ENCODE measurements at regions not wholly inside any gene's neighbourhood (a gene's known extent, or its start where the extent isn't known, plus 50 kb on each side); places are given as distances from the start of the nearest gene placed in this dataset.
"Not testable (repeated sequence)": the region's sequence is repeated elsewhere in the genome, so short reads cannot be mapped to it uniquely, and the experiment has no call there.

DNA sequence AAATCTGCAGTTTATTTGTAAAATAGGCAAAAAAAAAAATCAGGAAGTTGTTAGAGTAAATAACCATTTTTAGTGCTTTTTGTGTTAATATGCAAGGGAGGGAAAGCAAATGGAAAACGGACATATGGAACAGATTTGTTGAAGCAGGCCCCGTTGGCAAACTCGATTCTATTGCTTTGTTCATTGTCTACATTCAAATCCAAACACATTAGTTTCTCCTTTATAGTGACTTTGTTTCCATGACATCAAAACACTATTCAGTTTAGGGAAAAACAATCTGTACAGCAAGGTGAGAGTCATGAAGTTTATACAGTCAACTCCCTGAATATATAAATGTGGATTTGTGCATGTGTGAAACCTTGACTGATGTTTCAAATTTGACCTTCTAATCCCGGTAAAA is 142.2 kb downstream of the FAM47A start:
- peak; percentile 32 for DNase-seq

DNA sequence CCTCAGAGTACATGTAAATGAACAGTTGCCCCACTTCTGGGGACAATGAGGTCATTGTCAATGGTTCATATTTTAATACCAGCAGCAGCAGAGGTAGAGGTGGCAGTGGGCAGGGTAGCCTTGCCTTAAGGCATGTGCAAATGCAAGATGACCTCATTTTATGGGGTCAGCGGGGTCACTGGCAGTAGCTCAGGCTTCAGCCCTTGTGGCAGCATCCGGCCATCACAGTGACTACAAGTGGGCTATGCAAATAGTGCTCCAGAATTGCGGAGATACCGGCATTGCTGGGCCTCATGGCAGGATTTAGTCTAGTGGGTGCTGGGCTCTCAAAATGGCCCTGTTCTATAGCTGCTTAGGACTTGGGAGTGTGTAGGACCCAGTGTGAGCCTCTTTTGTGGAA is 144.7 kb downstream of the FAM47A start:
- DNase-seq = no peak

DNA sequence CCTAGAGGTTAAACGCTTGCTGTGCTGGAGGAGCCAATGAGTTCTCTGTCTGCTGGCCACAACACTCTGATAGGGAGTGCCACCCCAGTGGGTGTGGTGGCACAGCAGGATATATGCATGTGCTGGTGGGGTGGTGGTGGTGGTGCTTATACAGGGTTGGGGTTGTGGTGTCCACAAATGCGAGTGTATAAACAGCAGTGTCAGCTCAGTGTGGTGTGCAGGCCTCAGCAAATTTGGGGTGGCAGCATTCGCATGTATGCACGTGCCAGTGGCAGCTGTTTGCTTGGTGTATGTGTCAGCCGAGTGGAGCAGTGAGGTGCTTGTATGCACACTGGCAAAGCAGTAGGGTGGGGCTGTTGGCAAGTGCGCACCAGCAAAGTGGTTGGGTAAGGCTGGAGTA is 157.4 kb downstream of the FAM47A start:
- DNase-seq = no peak

DNA sequence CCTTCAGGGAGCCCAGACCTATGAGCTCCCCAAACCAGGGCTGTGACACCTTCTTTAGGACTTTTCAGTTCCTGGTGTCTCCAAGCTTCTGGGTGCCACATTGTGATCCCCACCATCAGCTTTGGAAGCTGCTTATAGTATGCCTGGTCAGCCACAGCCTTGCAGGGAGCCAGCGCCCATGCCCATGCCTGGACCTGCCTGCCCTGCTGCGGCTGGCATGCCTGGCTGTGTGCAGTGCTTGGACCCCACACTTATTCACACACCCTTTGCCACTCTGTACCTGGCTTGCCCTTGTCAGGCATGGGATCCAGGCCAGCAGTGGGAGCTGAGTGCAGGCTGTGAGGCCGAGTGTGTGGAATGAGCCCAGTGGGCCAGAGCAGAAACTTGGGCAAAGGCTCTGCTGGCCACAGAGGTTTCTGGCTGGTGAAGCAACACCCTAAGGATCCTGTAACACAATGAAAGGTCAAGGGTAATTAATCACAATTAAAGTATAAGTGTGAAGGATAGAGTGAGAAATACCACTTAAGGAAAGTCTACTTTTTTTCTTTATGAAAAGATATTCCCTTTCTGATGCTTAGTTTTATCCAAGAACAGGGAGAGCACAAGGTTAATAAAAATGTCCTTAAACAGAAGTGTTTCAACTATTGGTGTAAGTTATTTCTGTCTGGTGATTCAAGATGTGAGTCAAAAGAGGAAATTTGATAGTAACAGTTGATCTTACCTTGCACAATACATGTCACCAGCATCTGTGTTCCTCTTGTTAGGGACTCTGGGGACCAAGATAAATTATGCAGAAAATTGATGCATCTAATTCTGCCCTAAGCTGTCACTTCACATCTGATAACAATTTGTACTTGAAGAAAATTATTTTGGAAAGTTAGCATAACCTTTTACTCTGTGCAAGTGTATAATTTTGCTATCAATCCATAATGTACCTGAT is 161.8 kb downstream of the FAM47A start:
- DNase-seq = peak; percentile 82

DNA sequence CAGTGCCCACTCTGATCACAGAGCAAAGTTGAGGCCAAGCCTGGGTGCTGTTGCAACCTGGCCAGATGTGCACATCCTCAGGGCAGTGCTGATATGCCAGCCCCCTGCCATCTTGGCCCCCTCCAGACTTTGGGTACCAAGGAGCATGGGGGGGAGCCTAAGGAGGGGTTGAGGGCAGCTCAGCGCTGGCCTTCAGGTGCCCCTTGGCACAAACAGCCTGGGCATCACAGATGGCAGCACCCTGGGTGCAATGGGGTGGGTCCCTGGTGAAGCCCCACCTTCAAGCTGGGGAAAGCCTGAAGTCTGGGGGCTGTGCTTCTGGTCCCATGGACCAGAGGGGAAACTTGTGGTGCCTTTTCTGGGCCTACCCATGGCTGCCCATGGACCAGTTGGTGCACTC is 163.0 kb downstream of the FAM47A start:
- no peak for DNase-seq

DNA sequence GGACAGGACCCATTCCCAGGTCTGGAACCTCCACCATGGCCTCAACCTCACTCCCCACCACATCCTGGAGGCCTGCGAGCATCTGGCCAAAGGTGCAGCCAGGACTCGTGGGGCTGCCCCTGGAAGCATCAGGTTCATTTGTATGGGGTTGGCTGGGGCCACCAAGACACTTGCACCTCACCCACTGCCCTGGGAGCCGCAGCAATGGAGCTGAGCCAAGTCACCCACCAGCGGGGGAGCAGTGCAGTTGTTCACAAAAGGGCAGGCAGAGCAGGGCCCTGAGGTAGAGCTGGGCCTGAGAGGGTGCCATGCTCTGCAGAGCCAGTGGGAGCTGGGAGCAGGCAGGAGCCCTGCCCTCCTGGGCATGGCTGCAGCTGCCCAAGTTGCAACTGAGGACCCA is 163.5 kb downstream of the FAM47A start:
- DNase-seq = no peak

DNA sequence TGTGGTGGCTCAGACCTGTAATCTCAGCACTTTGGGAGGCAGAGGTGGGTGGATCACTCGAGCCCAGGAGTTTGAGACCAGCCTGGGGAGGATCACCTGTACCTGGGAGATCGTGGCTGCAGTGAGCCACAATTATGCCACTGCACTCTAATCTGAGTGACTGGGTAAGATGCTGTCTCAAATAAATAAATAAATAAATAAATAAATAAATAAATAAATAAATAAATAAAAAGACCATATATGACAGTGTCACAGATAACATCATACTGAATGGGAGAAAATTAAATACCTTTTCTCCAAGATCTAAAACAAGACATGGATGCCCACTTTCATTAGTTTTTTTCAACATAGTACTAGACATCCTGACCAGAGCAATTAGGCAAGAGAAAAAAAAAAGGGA is 182.8 kb downstream of the FAM47A start:
- DNase-seq = no peak

DNA sequence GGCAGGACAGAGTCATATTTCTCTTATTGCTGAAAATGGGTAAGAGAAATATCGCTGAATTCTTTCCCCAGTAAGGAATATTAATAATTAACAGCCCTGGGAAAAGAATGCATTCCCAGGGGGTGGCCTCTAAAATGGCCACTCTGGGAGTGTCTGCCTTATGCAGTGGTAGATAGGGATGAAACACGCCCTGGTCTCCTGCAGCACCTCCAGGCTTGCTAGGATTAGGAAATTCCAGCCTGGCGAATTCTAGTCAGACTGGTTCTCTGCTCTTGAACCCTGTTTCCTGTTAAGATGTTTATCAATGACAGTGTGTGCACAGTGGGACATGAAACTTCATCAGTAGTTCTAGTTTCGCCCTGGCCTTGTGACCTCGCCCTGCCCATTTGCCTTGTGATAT is 205.9 kb downstream of the FAM47A start:
- not testable (repeated sequence) for DNase-seq

DNA sequence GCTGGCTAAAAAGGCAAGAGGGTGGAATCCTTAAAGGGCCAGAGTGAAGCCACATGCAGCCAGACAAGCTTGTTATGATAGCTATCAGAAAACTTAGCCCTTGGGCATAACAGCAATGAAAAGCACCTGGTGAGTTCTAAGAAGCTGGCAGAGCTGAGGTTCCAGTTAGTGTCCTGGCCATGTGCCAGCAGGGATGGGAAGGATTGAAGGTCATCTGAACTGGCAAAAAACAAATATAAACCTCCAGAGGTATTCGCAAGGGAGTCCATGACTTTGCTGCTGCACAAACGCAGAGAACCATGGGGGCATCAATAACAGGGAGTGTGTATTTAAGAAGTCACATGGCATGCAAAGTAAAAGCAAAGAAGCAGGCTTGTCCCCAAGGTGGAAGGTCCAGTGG is 208.9 kb downstream of the FAM47A start:
- DNase-seq = no peak

DNA sequence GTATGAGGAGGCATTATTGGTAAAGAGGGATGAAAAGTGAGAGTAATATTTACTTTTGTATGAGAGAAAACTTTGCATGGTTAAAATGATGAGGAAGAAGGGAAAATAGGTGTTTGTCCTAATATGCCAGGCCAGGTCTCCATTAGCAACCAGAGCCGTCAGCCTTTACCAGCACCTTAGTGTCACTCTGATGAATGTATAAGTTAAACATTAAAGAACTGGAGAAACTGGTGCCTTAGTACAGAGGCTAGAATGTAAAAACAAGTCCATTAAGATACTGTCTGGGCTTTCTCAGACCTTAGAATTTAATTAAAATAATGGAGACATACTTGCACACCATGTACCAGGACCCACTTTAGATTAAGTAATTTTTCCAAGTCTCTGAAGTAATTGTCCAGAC is 222.3 kb downstream of the FAM47A start:
- no peak for DNase-seq

DNA sequence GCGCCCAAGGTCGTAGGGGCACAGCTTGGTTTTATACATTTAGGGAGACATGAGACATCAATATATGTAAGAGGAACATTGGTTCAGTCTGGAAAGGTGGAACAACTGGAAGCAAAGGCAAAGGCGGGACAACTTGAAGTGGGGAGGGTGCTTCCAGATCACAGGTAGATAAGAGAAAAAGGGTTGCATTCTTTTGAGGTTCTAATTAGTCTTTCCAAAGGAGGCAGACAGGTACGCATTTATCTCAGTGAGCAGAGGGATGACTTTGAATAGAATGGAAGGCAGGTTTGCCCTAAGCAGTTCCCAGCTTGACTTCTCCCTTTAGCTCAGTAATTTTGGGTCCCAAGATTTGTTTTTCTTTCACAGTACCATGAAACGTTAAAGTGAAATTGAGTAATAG is 223.2 kb downstream of the FAM47A start:
- no peak for DNase-seq

DNA sequence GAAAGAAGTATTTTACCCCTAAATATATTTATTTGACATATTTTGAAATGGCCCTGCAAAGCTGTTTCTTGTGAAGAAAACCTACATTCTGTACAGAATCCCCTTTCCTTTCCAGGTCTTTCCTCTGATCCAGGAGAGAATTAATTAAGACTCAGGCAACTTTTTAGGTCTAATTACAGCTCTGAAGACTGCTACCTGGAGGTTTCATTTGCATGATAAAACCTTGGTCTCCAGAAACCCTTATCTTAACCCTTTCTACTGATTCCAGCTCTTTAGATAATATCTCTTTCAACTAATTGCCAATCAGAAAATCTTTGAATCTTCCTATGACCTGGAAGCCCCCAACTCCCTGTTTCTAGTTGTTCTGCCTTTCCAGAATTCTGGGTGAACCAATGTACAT is 224.0 kb downstream of the FAM47A start:
- DNase-seq = no peak

DNA sequence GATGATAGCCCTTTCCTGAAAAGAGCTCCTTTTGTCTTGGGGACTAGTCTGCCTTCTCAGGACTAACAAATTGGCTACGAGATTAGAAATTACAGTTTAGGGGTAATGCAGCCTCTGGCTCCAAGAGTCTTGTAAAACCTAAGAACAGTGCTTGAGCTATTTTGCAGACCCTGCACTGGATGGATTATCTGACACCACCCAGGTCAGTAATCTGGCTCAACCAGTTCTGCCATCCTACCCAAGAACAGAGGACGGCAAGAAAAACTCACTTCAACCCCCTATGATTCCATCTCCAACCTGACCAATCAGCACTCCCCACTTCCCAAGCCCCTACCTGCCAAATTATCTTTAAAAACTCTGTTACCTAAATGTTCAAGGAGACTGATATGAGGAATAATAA is 225.1 kb downstream of the FAM47A start:
- no peak for DNase-seq

DNA sequence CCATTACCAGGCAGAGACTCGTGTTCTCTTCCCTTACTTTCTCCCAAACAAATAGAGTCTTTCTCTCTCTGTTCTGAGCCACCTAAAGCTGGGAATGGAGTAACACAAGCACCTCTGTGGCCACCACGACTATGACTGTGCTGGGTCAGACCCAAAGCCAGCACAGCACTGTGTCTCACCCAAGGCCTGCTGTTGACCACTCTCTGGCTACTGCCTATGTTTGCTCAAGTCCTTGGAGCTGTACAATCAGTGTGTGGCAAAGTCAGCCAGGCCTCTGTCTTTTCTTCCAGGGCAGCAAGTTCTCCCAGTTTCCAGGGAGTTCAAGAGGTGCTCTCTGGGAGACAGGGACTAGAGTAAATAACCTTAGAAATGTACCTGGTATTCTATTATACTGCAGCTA is 239.4 kb downstream of the FAM47A start:
- no peak for DNase-seq

DNA sequence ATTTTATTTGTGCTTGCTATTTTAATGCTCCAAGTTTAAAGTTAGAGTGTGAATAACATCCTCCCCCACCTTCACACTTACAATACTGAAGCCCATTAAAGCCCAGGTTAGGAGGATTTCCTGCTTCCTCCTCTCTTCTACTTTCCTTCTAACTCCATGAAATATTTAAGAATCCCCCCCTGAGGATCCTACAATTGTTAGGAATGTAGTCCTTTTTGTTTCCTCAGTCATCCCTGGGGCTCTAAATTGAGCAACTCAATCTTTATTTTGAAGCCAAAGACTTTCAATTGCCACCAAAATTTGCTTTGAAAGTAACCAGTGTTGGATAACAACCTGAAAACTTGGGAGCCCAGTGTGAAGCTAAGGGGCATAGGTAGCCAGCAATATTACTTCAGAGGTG is 276.9 kb downstream of the FAM47A start:
- DNase-seq = no peak

DNA sequence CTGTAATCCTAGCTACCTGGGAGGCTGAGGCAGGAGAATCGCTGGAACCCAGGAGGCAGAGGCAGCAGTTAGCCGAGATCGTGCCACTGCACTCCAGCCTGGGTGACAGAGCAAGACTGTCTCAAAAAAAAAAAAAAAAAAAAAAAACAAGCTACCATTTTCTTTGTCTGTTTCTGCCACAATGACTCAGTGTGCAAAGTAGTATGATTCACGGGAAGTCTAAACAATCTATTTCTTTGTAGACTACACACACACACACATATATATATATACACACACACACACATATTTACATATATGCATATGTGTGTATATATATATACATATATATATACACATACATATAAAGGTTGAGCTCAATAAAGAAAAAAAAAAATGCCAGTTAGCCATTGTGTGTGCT is 280.0 kb downstream of the FAM47A start:
- not testable (repeated sequence) for DNase-seq

DNA sequence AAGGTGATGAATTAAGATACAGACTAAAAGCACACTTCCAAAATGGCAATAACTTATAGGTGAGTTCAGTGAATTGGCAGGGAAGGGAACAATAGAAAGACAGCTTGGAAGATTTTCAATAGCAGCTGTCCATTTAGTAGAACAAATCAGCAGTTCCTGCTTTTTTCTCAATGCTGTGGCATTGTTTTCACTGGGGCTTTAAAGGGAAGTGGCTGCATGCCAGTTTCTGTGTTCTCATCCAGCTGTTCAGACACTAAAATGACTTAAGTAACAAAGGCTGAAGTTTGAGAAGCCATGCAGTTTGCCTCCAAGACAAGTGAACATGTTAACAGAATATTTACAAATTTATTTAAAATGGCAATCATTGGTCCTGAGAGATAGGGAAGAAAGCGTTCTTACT is 291.9 kb downstream of the FAM47A start:
- peak; percentile 79 for DNase-seq

DNA sequence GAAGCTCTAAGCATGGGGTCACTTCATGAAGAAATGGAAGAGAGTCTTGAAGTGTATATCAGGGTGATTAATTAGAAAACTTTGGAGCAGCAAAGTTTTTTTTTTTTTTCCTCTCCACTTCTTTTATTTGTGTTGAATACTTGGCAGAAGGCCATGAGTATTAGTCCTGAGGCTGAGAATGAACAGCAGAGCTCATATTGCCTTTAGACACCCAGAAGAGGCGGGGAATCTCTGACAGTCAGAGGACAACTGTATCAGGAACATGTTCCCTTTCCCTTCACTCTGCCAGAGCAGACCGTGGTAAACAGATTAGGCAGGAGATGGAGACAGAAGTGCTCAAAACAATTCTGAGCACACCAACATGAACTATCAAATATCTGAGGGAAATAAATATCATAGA is 300.9 kb downstream of the FAM47A start:
- peak; percentile 8 for DNase-seq

DNA sequence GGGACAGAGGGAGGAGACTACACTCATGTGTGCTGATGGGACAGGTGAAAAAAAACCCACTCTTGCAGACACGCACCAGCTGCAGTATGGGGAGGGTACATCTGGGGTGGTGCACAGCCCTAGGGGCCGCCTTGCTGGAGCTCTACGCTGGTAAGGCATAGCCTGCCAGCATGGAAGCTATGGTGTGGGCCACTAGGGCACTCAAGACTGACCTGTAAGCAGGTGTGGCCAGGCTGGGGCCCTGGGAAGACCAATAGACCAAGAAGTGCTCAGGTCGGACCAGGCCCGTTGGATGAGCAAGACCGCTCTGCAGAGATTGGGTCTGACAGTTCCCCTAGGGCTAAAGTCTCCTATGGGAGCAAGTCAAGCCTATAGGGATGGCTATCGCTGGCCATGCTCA is 314.8 kb downstream of the FAM47A start:
- no peak for DNase-seq

DNA sequence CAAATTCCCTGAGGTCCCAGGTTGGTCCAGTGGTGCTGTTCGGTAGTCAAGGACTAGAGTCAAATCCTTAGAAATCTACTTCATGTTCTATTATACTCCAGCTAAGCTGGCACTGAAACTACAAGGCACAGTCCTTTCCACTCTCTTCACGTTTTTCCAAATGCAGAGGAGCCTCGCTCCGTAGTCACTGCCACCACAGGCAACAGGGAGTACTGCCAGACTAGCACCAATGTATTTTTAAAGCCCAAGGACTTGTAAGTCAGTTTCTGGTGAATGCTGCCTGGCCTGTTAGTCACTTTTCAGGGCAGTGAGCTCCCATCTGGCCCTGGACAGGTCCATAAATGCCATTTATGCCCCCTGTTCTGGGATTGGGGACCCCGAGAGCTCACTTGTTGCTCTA is 323.5 kb downstream of the FAM47A start:
- DNase-seq = no peak

DNA sequence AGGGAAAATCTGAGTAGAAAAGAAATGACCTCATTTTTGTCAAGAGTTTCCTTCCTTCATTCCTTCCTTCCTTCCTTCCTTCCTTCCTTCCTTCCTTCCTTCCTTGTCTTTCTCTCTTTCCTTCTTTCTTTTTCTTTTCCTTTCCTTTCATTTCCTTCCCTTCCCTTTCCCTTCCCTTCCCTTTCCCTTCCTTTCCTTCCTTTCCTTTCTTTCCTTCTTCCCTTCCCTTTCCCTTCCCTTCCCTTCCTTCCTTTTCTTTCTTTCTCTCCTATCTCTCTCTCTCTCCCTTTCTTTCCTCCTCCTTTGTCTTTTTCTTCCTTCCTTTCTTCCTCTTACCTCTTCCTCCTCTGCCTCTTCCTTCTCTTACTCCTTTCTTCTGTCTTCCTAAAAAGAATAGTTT is 347.6 kb downstream of the FAM47A start:
- no peak for DNase-seq

DNA sequence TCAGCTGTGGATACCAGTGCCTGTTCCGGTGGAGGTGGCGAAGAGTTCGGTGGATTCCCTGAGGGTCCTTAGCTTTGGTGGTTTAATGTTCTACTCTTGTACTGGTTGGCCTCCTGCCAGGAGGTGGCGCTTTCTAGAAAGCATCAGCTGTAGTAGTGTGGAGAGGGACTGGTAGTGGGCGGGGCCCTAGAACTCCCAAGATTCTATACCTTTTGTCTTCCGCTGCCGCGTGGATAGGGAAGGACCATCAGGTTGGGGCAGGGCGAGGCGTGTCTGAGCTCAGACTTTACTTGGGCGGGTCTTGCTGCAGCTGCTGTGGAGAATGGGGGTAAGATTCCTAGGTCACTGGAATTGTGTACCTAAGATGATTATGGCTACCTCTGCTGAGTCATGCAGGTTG is 390.3 kb downstream of the FAM47A start:
- DNase-seq = no peak

DNA sequence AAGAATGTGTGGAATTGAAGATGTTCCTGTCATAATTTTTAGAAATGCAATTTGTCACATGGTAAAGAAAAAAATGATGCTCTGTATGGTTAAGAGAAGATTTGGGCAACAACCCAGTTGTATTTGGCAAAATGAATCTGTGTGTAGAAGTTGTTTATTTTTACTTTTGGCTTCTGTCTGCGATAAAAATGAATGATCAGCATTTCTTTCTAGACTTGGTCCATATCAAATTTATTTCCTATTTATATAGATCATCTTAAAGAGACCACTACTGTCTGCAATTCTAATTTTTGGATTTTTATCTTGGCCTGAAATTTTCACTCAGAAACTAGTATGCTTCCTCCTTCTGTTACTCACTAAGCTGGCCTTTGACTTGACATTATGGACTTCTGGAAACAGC is 396.9 kb downstream of the FAM47A start:
- DNase-seq = no peak

DNA sequence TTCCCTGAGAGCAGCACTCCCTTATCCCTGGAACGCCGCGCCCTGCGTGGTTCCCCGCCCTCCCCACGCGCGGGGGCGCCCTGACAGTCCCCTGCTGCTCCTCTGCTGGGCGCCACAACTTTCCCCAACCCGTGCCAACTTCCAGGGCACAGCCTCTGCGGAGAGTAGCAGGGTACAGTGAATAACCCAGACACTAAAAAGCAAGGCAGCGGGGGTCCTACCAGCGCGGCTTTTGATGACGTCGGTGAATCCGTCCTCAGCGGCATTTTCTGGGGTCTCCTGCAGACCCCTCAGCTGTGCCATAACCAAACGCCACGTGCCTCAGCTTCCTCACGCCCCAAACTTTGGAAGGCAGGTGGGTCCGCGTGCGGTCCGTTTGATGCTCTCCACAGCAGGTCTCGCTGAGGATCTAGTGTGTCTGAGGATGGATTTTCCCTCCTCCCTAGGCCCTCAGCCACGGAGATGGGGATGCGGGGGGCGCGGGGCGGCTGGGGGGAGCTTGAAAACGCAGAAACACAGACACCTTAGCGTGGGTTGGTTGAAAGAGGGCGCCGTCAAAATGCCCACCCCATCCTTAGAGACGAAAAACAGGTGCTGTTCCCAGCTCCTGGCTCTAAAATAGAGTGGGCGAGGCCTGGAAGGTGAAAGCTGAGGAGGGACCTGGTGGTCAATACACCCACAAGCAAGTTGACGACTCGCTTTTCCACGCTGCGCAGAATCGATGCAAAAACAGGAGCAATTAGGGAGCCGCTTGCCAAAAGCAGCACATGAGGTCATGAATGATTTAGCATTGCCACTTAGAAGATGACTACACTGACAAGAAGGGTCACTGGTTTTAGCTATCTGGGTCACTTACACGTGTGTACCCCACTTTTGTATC is 405.6 kb downstream of the FAM47A start:
- DNase-seq = no peak
